HCT116 (cell line): ENCODE measurements at regions not wholly inside any gene's neighbourhood (a gene's known extent, or its start where the extent isn't known, plus 50 kb on each side); places are given as distances from the start of the nearest gene placed in this dataset.

Experiments
- ZFX ChIP-seq: fragments of 450-650 bp; IDR thresholded peaks from 2 replicates; pipeline ENCODE4 v1.6.1; 2017
- ZNF274 ChIP-seq: fragments of 200-500 bp; sonication (Bioruptor generic); IDR thresholded peaks from 2 replicates; pipeline ENCODE4 v1.6.1; 2014; ENCODE audit warnings: mild to moderate bottlenecking, low read depth, low read length, inconsistent platforms

DNA sequence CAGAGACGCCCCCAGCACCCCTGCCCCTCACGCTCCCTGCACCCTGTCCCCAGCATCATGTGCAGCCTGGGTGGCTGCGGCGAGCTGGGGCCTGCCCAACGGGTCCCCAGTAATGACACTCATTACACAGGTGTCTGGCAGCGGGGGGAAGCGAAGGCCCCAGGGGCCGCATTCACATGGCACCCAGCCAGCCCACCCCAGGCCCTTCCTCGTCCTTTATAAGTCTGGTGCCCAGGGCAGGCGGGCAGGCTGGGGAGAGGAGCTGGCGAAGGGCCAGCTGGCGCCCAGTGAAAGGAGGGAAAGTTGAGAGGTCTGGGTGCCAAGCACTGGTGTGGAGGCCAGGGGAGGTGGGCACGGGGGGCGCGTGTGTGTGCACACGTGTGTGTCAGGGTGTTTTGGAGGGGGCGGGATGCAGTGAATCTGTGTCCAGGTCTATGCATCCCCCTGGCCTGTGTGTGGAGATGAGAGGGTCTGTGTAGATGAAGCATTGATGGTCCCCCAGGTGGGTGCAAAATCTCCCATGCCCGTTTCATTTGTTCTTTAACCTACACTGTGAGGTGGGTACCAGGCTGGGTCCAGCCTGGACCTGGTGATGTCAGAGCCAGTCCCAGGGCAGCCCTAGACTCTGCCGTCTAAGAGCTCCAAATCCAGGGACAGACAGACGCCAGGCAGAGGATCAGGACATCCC, 105.3 kb downstream of the CEBPB start:
- TF ChIP-seq ZNF274: no peak
- no peak for TF ChIP-seq ZFX
